HG02678 (cell line): ENCODE measurements at regions not wholly inside any gene's neighbourhood (a gene's known extent, or its start where the extent isn't known, plus 50 kb on each side); places are given as distances from the start of the nearest gene placed in this dataset.

ENCODE experiments used
- ATAC-seq: cut with Tn5 transposase; IDR thresholded peaks from one replicate; pipeline ENCODE4 v1.9.1; 2021; ENCODE audit warnings: mild to moderate bottlenecking, moderate library complexity; ENCODE audit not compliant: unreplicated experiment

- ATAC-seq = no peak
Measured at GRCh38 chr4:175125410-175126068, 207.4 kb downstream of the ADAM29 start.

GRCh38 chr4:175127314-175127713, 209.2 kb downstream of the ADAM29 start:
- ATAC-seq = no peak

- ATAC-seq = no peak
Measured at GRCh38 chr4:175129797-175130196, 211.6 kb downstream of the ADAM29 start.

GRCh38 chr4:175139205-175139604, 221.0 kb downstream of the ADAM29 start:
- ATAC-seq = no peak

- ATAC-seq = no peak
Measured at GRCh38 chr4:175143116-175143515, 225.0 kb downstream of the ADAM29 start.

- no peak for ATAC-seq
Measured at GRCh38 chr4:175146799-175147198, 228.6 kb downstream of the ADAM29 start.

GRCh38 chr4:175147233-175147632, 229.1 kb downstream of the ADAM29 start:
- ATAC-seq = no peak

GRCh38 chr4:175166020-175166419, 247.9 kb downstream of the ADAM29 start:
- no peak for ATAC-seq

- no peak for ATAC-seq
Measured at GRCh38 chr4:175176710-175177109, 258.6 kb downstream of the ADAM29 start.

GRCh38 chr4:175190654-175191053, 272.5 kb downstream of the ADAM29 start:
- ATAC-seq = no peak

GRCh38 chr4:175198056-175198455, 279.9 kb downstream of the ADAM29 start:
- no peak for ATAC-seq

- no peak for ATAC-seq
Measured at GRCh38 chr4:175215208-175215607, 297.1 kb downstream of the ADAM29 start.

GRCh38 chr4:175215657-175216056, 297.5 kb downstream of the ADAM29 start:
- ATAC-seq = no peak

- ATAC-seq = no peak
Measured at GRCh38 chr4:175229154-175229553, 311.0 kb downstream of the ADAM29 start.

- no peak for ATAC-seq
Measured at GRCh38 chr4:175234162-175234561, 316.0 kb downstream of the ADAM29 start.

GRCh38 chr4:175238827-175239517, 320.8 kb downstream of the ADAM29 start:
- no peak for ATAC-seq

GRCh38 chr4:175246941-175247340, 328.8 kb downstream of the ADAM29 start:
- no peak for ATAC-seq

GRCh38 chr4:175252642-175253041, 334.5 kb downstream of the ADAM29 start:
- no peak for ATAC-seq

GRCh38 chr4:175253184-175253902, 335.2 kb downstream of the ADAM29 start:
- no peak for ATAC-seq

- ATAC-seq = no peak
Measured at GRCh38 chr4:175263537-175263936, 345.4 kb downstream of the ADAM29 start.

- ATAC-seq = peak; percentile 79
Measured at GRCh38 chr4:175271010-175271630, 353.0 kb downstream of the ADAM29 start.
